GM23338 (cell line): ENCODE measurements at regions not wholly inside any gene's neighbourhood (a gene's known extent, or its start where the extent isn't known, plus 50 kb on each side); places are given as distances from the start of the nearest gene placed in this dataset.

Experiments used
- ATAC-seq: fragments of 200-7000 bp; cut with Tn5 transposase; 3 replicates; pipeline ENCODE4 v1.9.1; 2020
- DNase-seq: peaks from one replicate; pipeline ENCODE4 v3.0.0-alpha.2; 2015; ENCODE audit warnings: low spot score
- H2AFZ ChIP-seq: fragments of 200-600 bp; sonication (generic); 2 replicates; pipeline ENCODE4 v1.8.0; 2016; ENCODE audit warnings: antibody characterized with exemption, mild to moderate bottlenecking, moderate library complexity
- H3F3A ChIP-seq: fragments of 200-600 bp; sonication (generic); replicated peaks from 2 replicates; pipeline ENCODE4 v1.8.0; 2017; ENCODE audit warnings: antibody characterized with exemption, mixed run types, low read depth
- H3K27ac ChIP-seq: fragments of 200-600 bp; sonication (generic); 2 replicates; pipeline ENCODE4 v1.6.1; 2016; ENCODE audit warnings: low read depth
- H3K27me3 ChIP-seq: fragments of 200-600 bp; sonication (generic); 2 replicates; pipeline ENCODE4 v1.8.0; 2016; ENCODE audit warnings: mild to moderate bottlenecking, mixed run types, moderate library complexity; ENCODE audit not compliant: insufficient read depth
- H3K36me3 ChIP-seq: fragments of 200-600 bp; sonication (generic); 2 replicates; pipeline ENCODE4 v1.8.0; 2016; ENCODE audit warnings: mild to moderate bottlenecking; ENCODE audit not compliant: insufficient read depth
- H3K4me1 ChIP-seq: fragments of 200-600 bp; sonication (generic); 2 replicates; pipeline ENCODE4 v1.8.0; 2016; ENCODE audit warnings: mild to moderate bottlenecking, moderate library complexity; ENCODE audit not compliant: insufficient read depth
- H3K4me2 ChIP-seq: fragments of 200-600 bp; sonication (generic); 2 replicates; pipeline ENCODE4 v1.7.1; 2017; ENCODE audit warnings: mixed run types
- H3K4me3 ChIP-seq: fragments of 200-600 bp; sonication (generic); 2 replicates; pipeline ENCODE4 v1.6.1; 2016; ENCODE audit warnings: mixed run types
- H3K79me2 ChIP-seq: fragments of 200-600 bp; sonication (generic); replicated peaks from 2 replicates; pipeline ENCODE4 v1.8.0; 2017; ENCODE audit warnings: mild to moderate bottlenecking; ENCODE audit not compliant: insufficient read depth
- H3K9me2 ChIP-seq: fragments of 200-600 bp; sonication (generic); 2 replicates; pipeline ENCODE4 v1.8.0; 2017; ENCODE audit not compliant: insufficient read depth
- H4K20me1 ChIP-seq: fragments of 200-600 bp; sonication (generic); replicated peaks from 2 replicates; pipeline ENCODE4 v1.8.0; 2017; ENCODE audit warnings: mild to moderate bottlenecking; ENCODE audit not compliant: insufficient read depth
- H3K27ac Mint-ChIP-seq: 2 replicates; pipeline ENCODE4 v1.8.0; 2020; ENCODE audit warnings: inconsistent platforms, mild to moderate bottlenecking, moderate library complexity, mixed read lengths
- H3K27me3 Mint-ChIP-seq: 3 replicates; pipeline ENCODE4 v1.8.0; 2022; ENCODE audit warnings: low read depth, mild to moderate bottlenecking, moderate library complexity, mixed read lengths, inconsistent platforms; ENCODE audit not compliant: insufficient read depth, poor library complexity
- H3K36me3 Mint-ChIP-seq: 3 replicates; pipeline ENCODE4 v1.8.0; 2021; ENCODE audit warnings: low read depth, mild to moderate bottlenecking, inconsistent platforms, moderate library complexity, mixed read lengths
- H3K4me1 Mint-ChIP-seq: 3 replicates; pipeline ENCODE4 v1.8.0; 2020; ENCODE audit warnings: mild to moderate bottlenecking, inconsistent platforms, mixed read lengths
- H3K4me3 Mint-ChIP-seq: 3 replicates; pipeline ENCODE4 v1.8.0; 2021; ENCODE audit warnings: moderate library complexity, mild to moderate bottlenecking, inconsistent platforms, mixed read lengths
- H3K9me3 Mint-ChIP-seq: 3 replicates; pipeline ENCODE4 v1.8.0; 2020; ENCODE audit warnings: moderate library complexity, mild to moderate bottlenecking, inconsistent platforms, mixed read lengths
- CREB1 ChIP-seq: fragments of 250-450 bp; sonication (Bioruptor Pico); IDR thresholded peaks from 2 replicates; pipeline ENCODE4 v1.5.0; 2020; ENCODE audit warnings: low read depth, mild to moderate bottlenecking, moderate library complexity
- EZH2 ChIP-seq: fragments of 200-600 bp; sonication (generic); IDR thresholded peaks from one replicate; pipeline ENCODE4 v1.8.0; 2017; ENCODE audit warnings: antibody characterized with exemption, mild to moderate bottlenecking, low read depth; ENCODE audit not compliant: unreplicated experiment
- JUNB ChIP-seq: IDR thresholded peaks from one replicate; pipeline ENCODE4 v1.6.1; 2016; ENCODE audit warnings: antibody characterized with exemption; ENCODE audit not compliant: unreplicated experiment
- STAT1 ChIP-seq: IDR thresholded peaks from one replicate; pipeline ENCODE4 v1.6.1; 2016; ENCODE audit warnings: antibody characterized with exemption; ENCODE audit not compliant: unreplicated experiment
- ZNF114 ChIP-seq: fragments of 250-450 bp; sonication (Bioruptor Pico); IDR thresholded peaks from 2 replicates; pipeline ENCODE4 v1.5.0; 2020; ENCODE audit warnings: mild to moderate bottlenecking, moderate library complexity
- ZNF331 ChIP-seq: fragments of 250-450 bp; sonication (Bioruptor Pico); IDR thresholded peaks from 2 replicates; pipeline ENCODE4 v1.5.0; 2020; ENCODE audit warnings: low read depth, mild to moderate bottlenecking, moderate library complexity
- TF ChIP-seq, protein P1 (sequence below): IDR thresholded peaks from 2 replicates; pipeline ENCODE4 v1.6.1; 2016; ENCODE audit warnings: antibody characterized with exemption
- TF ChIP-seq, protein P2 (sequence below): fragments of 250-450 bp; sonication (Bioruptor Pico); IDR thresholded peaks from 2 replicates; pipeline ENCODE4 v1.5.0; 2020; ENCODE audit warnings: mild to moderate bottlenecking, moderate library complexity
- TF ChIP-seq, protein P3 (sequence below): IDR thresholded peaks from one replicate; pipeline ENCODE4 v1.6.1; 2018; ENCODE audit warnings: antibody characterized with exemption; ENCODE audit not compliant: unreplicated experiment
- TF ChIP-seq, protein P4 (sequence below), 2 experiments: fragments of 200-600 bp in 1 of 2; sonication (generic) in 1 of 2; conservative IDR thresholded peaks; 2 replicates each; pipeline versions ENCODE4 v1.5.1 to v1.6.1; 2016 to 2017; ENCODE audit warnings: antibody characterized with exemption in 2 of 2, low read depth in 2 of 2, mild to moderate bottlenecking in 2 of 2, moderate library complexity in 1 of 2

DNA sequence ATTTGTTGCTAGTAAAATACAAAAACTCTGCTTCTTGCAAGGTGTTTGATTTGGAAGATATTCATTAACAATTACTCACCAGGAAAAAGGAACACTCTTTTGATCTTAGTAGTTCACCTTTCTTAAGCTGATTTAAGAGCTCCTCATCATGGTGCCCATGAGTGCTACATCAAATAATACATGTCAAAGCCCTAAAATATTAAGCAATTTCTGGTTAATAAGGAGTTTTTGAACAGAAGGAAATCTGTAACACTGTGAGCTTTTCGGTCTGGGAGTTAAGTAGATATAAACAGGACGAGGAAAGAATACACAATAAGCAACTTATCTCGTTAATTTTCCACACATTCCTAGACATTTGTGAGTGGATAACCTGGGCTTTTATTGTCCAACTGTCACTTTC, 83.9 kb upstream of the DCBLD2 start (continued):
- TF ChIP-seq JUNB (no peak), ZNF114 (CRISPR knock-in tag) (no peak)
- TF ChIP-seq, protein P1, sequence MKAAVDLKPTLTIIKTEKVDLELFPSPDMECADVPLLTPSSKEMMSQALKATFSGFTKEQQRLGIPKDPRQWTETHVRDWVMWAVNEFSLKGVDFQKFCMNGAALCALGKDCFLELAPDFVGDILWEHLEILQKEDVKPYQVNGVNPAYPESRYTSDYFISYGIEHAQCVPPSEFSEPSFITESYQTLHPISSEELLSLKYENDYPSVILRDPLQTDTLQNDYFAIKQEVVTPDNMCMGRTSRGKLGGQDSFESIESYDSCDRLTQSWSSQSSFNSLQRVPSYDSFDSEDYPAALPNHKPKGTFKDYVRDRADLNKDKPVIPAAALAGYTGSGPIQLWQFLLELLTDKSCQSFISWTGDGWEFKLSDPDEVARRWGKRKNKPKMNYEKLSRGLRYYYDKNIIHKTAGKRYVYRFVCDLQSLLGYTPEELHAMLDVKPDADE = no peak

DNA sequence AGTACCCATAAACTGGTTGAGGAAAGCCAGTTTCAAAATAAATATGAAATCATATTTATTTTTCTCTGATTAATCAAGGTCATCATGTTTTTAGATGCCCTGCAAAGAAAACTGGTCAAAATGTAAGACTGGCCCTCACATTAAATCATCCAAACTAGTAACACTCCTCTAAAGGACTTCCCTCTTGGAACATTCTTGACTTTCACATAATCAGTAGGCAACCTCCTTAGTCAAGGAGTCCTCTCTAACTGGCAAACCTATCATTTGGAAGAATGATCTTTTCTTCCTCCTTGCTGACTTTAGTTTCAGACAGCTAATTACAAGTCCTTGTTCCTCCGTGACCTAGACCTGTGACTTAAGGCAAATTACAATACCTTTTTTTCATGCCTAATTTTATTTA, 82.5 kb upstream of the DCBLD2 start:
- Histone ChIP-seq H3K4me2 (no peak overlapping the region), H4K20me1 (no peaks in the 10 kb centered on the region), H3K9me2 (no peaks in the 10 kb centered on the region), H3F3A (no peaks in the 10 kb centered on the region), H3K4me3 (no peak overlapping the region), H2AFZ (no peak overlapping the region), H3K79me2 (no peaks in the 10 kb centered on the region), H3K27me3 (no peaks in the 10 kb centered on the region), H3K27ac (no peak overlapping the region), H3K36me3 (no peaks in the 10 kb centered on the region), H3K4me1 (no peaks in the 10 kb centered on the region)
- ATAC-seq = no peak
- TF ChIP-seq, protein P2, sequence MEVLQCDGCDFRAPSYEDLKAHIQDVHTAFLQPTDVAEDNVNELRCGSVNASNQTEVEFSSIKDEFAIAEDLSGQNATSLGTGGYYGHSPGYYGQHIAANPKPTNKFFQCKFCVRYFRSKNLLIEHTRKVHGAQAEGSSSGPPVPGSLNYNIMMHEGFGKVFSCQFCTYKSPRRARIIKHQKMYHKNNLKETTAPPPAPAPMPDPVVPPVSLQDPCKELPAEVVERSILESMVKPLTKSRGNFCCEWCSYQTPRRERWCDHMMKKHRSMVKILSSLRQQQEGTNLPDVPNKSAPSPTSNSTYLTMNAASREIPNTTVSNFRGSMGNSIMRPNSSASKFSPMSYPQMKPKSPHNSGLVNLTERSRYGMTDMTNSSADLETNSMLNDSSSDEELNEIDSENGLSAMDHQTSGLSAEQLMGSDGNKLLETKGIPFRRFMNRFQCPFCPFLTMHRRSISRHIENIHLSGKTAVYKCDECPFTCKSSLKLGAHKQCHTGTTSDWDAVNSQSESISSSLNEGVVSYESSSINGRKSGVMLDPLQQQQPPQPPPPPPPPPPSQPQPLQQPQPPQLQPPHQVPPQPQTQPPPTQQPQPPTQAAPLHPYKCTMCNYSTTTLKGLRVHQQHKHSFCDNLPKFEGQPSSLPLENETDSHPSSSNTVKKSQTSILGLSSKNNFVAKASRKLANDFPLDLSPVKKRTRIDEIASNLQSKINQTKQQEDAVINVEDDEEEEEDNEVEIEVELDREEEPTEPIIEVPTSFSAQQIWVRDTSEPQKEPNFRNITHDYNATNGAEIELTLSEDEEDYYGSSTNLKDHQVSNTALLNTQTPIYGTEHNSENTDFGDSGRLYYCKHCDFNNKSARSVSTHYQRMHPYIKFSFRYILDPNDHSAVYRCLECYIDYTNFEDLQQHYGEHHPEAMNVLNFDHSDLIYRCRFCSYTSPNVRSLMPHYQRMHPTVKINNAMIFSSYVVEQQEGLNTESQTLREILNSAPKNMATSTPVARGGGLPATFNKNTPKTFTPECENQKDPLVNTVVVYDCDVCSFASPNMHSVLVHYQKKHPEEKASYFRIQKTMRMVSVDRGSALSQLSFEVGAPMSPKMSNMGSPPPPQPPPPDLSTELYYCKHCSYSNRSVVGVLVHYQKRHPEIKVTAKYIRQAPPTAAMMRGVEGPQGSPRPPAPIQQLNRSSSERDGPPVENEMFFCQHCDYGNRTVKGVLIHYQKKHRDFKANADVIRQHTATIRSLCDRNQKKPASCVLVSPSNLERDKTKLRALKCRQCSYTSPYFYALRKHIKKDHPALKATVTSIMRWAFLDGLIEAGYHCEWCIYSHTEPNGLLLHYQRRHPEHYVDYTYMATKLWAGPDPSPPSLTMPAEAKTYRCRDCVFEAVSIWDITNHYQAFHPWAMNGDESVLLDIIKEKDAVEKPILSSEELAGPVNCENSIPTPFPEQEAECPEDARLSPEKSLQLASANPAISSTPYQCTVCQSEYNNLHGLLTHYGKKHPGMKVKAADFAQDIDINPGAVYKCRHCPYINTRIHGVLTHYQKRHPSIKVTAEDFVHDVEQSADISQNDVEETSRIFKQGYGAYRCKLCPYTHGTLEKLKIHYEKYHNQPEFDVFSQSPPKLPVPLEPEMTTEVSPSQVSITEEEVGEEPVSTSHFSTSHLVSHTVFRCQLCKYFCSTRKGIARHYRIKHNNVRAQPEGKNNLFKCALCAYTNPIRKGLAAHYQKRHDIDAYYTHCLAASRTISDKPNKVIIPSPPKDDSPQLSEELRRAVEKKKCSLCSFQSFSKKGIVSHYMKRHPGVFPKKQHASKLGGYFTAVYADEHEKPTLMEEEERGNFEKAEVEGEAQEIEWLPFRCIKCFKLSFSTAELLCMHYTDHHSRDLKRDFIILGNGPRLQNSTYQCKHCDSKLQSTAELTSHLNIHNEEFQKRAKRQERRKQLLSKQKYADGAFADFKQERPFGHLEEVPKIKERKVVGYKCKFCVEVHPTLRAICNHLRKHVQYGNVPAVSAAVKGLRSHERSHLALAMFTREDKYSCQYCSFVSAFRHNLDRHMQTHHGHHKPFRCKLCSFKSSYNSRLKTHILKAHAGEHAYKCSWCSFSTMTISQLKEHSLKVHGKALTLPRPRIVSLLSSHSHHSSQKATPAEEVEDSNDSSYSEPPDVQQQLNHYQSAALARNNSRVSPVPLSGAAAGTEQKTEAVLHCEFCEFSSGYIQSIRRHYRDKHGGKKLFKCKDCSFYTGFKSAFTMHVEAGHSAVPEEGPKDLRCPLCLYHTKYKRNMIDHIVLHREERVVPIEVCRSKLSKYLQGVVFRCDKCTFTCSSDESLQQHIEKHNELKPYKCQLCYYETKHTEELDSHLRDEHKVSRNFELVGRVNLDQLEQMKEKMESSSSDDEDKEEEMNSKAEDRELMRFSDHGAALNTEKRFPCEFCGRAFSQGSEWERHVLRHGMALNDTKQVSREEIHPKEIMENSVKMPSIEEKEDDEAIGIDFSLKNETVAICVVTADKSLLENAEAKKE (CRISPR knock-in tag) = no peak
- TF ChIP-seq, protein P3, sequence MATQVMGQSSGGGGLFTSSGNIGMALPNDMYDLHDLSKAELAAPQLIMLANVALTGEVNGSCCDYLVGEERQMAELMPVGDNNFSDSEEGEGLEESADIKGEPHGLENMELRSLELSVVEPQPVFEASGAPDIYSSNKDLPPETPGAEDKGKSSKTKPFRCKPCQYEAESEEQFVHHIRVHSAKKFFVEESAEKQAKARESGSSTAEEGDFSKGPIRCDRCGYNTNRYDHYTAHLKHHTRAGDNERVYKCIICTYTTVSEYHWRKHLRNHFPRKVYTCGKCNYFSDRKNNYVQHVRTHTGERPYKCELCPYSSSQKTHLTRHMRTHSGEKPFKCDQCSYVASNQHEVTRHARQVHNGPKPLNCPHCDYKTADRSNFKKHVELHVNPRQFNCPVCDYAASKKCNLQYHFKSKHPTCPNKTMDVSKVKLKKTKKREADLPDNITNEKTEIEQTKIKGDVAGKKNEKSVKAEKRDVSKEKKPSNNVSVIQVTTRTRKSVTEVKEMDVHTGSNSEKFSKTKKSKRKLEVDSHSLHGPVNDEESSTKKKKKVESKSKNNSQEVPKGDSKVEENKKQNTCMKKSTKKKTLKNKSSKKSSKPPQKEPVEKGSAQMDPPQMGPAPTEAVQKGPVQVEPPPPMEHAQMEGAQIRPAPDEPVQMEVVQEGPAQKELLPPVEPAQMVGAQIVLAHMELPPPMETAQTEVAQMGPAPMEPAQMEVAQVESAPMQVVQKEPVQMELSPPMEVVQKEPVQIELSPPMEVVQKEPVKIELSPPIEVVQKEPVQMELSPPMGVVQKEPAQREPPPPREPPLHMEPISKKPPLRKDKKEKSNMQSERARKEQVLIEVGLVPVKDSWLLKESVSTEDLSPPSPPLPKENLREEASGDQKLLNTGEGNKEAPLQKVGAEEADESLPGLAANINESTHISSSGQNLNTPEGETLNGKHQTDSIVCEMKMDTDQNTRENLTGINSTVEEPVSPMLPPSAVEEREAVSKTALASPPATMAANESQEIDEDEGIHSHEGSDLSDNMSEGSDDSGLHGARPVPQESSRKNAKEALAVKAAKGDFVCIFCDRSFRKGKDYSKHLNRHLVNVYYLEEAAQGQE = no peak
- TF ChIP-seq JUNB (no peak), CREB1 (CRISPR knock-in tag) (no peak), EZH2 (no peak), ZNF331 (CRISPR knock-in tag) (no peak), STAT1 (no peak)
- TF ChIP-seq, protein P1 = no peak
- TF ChIP-seq, protein P4, sequence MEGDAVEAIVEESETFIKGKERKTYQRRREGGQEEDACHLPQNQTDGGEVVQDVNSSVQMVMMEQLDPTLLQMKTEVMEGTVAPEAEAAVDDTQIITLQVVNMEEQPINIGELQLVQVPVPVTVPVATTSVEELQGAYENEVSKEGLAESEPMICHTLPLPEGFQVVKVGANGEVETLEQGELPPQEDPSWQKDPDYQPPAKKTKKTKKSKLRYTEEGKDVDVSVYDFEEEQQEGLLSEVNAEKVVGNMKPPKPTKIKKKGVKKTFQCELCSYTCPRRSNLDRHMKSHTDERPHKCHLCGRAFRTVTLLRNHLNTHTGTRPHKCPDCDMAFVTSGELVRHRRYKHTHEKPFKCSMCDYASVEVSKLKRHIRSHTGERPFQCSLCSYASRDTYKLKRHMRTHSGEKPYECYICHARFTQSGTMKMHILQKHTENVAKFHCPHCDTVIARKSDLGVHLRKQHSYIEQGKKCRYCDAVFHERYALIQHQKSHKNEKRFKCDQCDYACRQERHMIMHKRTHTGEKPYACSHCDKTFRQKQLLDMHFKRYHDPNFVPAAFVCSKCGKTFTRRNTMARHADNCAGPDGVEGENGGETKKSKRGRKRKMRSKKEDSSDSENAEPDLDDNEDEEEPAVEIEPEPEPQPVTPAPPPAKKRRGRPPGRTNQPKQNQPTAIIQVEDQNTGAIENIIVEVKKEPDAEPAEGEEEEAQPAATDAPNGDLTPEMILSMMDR (conservative IDR thresholded peaks at IDR 0.05; ENCODE audit: low read depth in 2 of 2) = no peak
- Mint-ChIP-seq H3K27ac (no peak overlapping the region), H3K4me1 (peaks cover 23% of the 10 kb centered on the region; the same call in 2 of the 3 replicates), H3K4me3 (no peak overlapping the region), H3K9me3 (no peaks in the 10 kb centered on the region), H3K27me3 (peaks cover 2% of the 10 kb centered on the region), H3K36me3 (no peaks in the 10 kb centered on the region)
- no peak for DNase-seq
